Smooth muscle cell (in vitro differentiated cells): ENCODE measurements at regions not wholly inside any gene's neighbourhood (a gene's known extent, or its start where the extent isn't known, plus 50 kb on each side); places are given as distances from the start of the nearest gene placed in this dataset.

Source experiments
- DNase-seq: peaks from one replicate; lab custom pipeline; 2025; ENCODE audit not compliant: unreplicated experiment; lab: John Stamatoyannopoulos, UW
- H2AFZ ChIP-seq: fragments of 200-600 bp; sonication (generic); 2 replicates; pipeline ENCODE4 v1.6.0; 2016; ENCODE audit warnings: antibody characterized with exemption, low read depth, mild to moderate bottlenecking
- H3F3A ChIP-seq: fragments of 200-600 bp; sonication (generic); 2 replicates; pipeline ENCODE4 v1.6.0; 2017; ENCODE audit warnings: antibody characterized with exemption, low read depth
- H3K27ac ChIP-seq: fragments of 200-600 bp; sonication (generic); 2 replicates; pipeline ENCODE4 v1.5.1; 2016; ENCODE audit warnings: low read depth, mild to moderate bottlenecking
- H3K27me3 ChIP-seq: fragments of 200-600 bp; sonication (generic); 2 replicates; pipeline ENCODE4 v1.6.1; 2016; ENCODE audit warnings: low read depth, mild to moderate bottlenecking
- H3K36me3 ChIP-seq: fragments of 200-600 bp; sonication (generic); 2 replicates; pipeline ENCODE4 v1.5.1; 2016; ENCODE audit warnings: low read depth
- H3K4me1 ChIP-seq: fragments of 200-600 bp; sonication (generic); 2 replicates; pipeline ENCODE4 v1.5.1; 2016; ENCODE audit warnings: low read depth
- H3K4me2 ChIP-seq: fragments of 200-600 bp; sonication (generic); 2 replicates; pipeline ENCODE4 v1.6.0; 2016; ENCODE audit warnings: mild to moderate bottlenecking
- H3K4me3 ChIP-seq: fragments of 200-600 bp; sonication (generic); 2 replicates; pipeline ENCODE4 v1.5.1; 2016; ENCODE audit warnings: mild to moderate bottlenecking
- H3K79me2 ChIP-seq: fragments of 200-600 bp; sonication (generic); 2 replicates; pipeline ENCODE4 v1.6.0; 2016; ENCODE audit warnings: low read depth, mild to moderate bottlenecking
- H3K9ac ChIP-seq: fragments of 200-600 bp; sonication (generic); 2 replicates; pipeline ENCODE4 v1.6.0; 2016; ENCODE audit warnings: low read depth
- H3K9me3 ChIP-seq: fragments of 200-600 bp; sonication (generic); replicated peaks from 2 replicates; pipeline ENCODE4 v1.5.1; 2016; ENCODE audit warnings: low read depth
- H4K20me1 ChIP-seq: fragments of 200-600 bp; sonication (generic); 2 replicates; pipeline ENCODE4 v1.6.0; 2016; ENCODE audit warnings: low read depth
- WGBS: methylation state at CpG from one replicate; pipeline ENCODE4 v1.1.7; 2016; ENCODE audit warnings: low lambda C conversion rate; 5-methylcytosine and 5-hydroxymethylcytosine counted together
- TF ChIP-seq, protein P1 (sequence below): fragments of 200-600 bp; sonication (generic); IDR thresholded peaks from 2 replicates; pipeline ENCODE4 v1.5.1; 2017; ENCODE audit warnings: borderline replicate concordance, mild to moderate bottlenecking, antibody characterized with exemption; ENCODE audit not compliant: insufficient read depth, poor library complexity, severe bottlenecking

DNA sequence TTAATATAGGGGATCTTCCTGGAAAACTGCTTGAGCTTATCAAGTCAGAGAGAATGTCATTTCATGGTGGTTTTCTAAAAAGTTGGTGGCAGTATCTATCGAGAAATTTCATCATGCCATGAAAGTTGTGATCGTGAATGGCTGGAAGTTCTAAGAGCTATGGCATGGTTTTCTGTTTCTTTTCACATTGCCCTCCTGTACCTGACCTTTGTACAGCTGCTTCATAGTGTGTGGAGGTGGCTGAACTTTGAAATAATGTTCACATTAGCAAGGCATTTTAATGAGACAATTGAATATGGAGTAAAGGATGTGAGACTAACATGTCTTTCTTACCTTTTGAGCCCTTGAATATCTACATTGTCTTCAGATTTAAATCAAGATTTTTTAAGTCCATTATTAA is 278.2 kb upstream of the ID4 start:
- Histone ChIP-seq H3K4me1 (no peaks in the 10 kb centered on the region), H3K4me3 (no peak overlapping the region), H3K36me3 (no peaks in the 10 kb centered on the region), H3K4me2 (no peak overlapping the region), H2AFZ (no peak overlapping the region), H3K27ac (no peak overlapping the region), H3K79me2 (no peaks in the 10 kb centered on the region), H4K20me1 (no peaks in the 10 kb centered on the region), H3K27me3 (no peaks in the 10 kb centered on the region), H3K9ac (no peak overlapping the region), H3F3A (no peaks in the 10 kb centered on the region), H3K9me3 (no peaks in the 10 kb centered on the region)
- WGBS, result 91% methylated on average over 2 of the region's 2 CpGs
- no peak for DNase-seq
- TF ChIP-seq, protein P1, sequence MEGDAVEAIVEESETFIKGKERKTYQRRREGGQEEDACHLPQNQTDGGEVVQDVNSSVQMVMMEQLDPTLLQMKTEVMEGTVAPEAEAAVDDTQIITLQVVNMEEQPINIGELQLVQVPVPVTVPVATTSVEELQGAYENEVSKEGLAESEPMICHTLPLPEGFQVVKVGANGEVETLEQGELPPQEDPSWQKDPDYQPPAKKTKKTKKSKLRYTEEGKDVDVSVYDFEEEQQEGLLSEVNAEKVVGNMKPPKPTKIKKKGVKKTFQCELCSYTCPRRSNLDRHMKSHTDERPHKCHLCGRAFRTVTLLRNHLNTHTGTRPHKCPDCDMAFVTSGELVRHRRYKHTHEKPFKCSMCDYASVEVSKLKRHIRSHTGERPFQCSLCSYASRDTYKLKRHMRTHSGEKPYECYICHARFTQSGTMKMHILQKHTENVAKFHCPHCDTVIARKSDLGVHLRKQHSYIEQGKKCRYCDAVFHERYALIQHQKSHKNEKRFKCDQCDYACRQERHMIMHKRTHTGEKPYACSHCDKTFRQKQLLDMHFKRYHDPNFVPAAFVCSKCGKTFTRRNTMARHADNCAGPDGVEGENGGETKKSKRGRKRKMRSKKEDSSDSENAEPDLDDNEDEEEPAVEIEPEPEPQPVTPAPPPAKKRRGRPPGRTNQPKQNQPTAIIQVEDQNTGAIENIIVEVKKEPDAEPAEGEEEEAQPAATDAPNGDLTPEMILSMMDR, result no peak

DNA sequence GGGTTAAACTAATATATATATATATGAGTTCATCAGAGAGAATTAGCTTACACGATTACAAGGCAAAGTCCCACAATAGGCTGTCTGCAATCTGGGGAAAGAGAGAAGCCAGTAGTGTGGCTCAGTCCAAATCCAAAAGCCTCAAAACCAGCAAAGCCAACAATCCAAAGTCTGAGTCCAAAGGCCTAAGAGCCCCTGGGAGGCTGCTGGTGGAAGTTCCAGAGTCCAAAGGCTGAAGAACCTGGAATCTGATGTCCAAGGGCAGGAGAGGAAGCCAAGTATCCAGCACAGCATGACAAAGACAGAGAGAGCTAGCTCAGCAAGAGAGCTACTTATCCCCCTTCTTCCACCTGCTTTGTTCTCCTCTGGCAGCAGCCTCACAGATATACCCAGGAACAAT is 274.7 kb upstream of the ID4 start:
- H3K27ac ChIP-seq, result no peak overlapping the region
- H4K20me1 ChIP-seq, result no peaks in the 10 kb centered on the region
- H3K4me3 ChIP-seq, result no peak overlapping the region
- H3F3A ChIP-seq, result no peaks in the 10 kb centered on the region
- no peaks in the 10 kb centered on the region for H3K9me3 ChIP-seq
- no peaks in the 10 kb centered on the region for H3K4me1 ChIP-seq
- no peak overlapping the region for H2AFZ ChIP-seq
- no peaks in the 10 kb centered on the region for H3K36me3 ChIP-seq
- H3K27me3 ChIP-seq, result no peaks in the 10 kb centered on the region
- no peaks in the 10 kb centered on the region for H3K79me2 ChIP-seq
- DNase-seq, result no peak
- no peak overlapping the region for H3K9ac ChIP-seq
- TF ChIP-seq, protein P1, result no peak
- WGBS, result 97% methylated on average over 1 of the region's 1 CpG
- no peak overlapping the region for H3K4me2 ChIP-seq

GRCh38 chr6:19569563-19569962 is 267.6 kb upstream of the ID4 start:
- Histone ChIP-seq H3K4me3 (no peak overlapping the region), H3K4me1 (no peaks in the 10 kb centered on the region), H3K9ac (no peak overlapping the region), H3K36me3 (no peaks in the 10 kb centered on the region), H3K79me2 (no peaks in the 10 kb centered on the region), H4K20me1 (no peaks in the 10 kb centered on the region), H3K27me3 (no peaks in the 10 kb centered on the region), H3K27ac (no peak overlapping the region), H3K4me2 (no peak overlapping the region), H3K9me3 (peaks cover 4% of the 10 kb centered on the region), H2AFZ (no peak overlapping the region), H3F3A (no peaks in the 10 kb centered on the region)
- TF ChIP-seq, protein P1, result no peak
- DNase-seq, result no peak
- WGBS, result 76% methylated on average over 3 of the region's 3 CpGs

DNA sequence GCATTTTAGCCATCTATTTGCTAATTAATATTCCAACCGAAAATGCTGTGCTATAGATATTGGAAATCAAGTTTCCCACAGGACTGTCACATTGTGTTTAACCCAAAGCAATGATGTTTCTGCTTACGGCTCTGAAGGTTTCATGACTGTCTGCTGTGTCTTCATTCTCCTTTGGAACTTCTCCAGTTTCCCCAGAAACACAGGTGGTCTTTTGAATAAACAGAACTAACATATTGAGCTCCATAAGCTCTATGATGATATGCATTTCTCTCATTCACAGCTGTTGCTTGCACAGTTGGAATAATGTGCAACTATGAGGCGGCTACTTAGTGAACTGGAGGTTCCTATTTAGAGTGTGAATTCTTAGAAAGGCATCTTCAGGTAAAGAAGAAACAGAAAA is 266.0 kb upstream of the ID4 start:
- H3K9ac ChIP-seq, result no peak overlapping the region
- no peaks in the 10 kb centered on the region for H3K36me3 ChIP-seq
- H3K27ac ChIP-seq, result no peak overlapping the region
- TF ChIP-seq, protein P1, result no peak
- H2AFZ ChIP-seq, result no peak overlapping the region
- H3K27me3 ChIP-seq, result no peaks in the 10 kb centered on the region
- WGBS, result 92% methylated on average over 3 of the region's 3 CpGs
- H3K79me2 ChIP-seq, result no peaks in the 10 kb centered on the region
- no peaks in the 10 kb centered on the region for H3F3A ChIP-seq
- no peaks in the 10 kb centered on the region for H4K20me1 ChIP-seq
- peaks cover 4% of the 10 kb centered on the region for H3K9me3 ChIP-seq
- no peak overlapping the region for H3K4me2 ChIP-seq
- no peak for DNase-seq
- no peak overlapping the region for H3K4me3 ChIP-seq
- H3K4me1 ChIP-seq, result no peaks in the 10 kb centered on the region
